ENCODE measurements at regions not wholly inside any gene's neighbourhood (a gene's known extent, or its start where the extent isn't known, plus 50 kb on each side); places are given as distances from the start of the nearest gene placed in this dataset.

DNA sequence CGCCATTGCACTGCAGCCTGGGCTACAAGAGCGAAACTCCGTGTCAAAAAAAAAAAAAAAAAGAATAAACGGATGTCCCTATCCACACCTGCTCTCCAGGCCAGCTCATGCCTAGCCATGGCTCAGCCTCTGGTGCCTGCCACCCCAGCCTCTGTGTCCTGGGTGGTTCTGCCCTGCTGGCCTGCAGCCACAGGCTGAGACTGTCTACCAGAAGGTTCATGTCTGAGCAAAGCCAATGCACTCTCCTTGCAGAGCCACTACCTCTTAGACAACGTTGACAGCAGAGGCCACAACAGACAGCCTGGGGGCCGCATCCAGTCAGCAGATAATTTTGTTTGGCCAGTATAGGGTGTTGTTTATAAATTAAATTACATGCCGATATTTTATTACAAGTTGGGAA lies 127.7 kb downstream of the ASB7 start:
- H3K4me1 ChIP-seq (ENCODE audit: insufficient read depth, low read length), result no peaks in the 10 kb centered on the region
- H3K27me3 ChIP-seq (ENCODE audit: insufficient read depth, low read length, poor library complexity), result peaks cover 4% of the 10 kb centered on the region
- no peak overlapping the region for H3K9ac ChIP-seq (ENCODE audit: low read depth, low read length)
- DNase-seq (no peak), ATAC-seq (ENCODE audit: insufficient read depth, low read depth) (no peak)
- no peaks in the 10 kb centered on the region for H4K20me1 ChIP-seq (ENCODE audit: insufficient read depth, low read length)
- H3K79me2 ChIP-seq (ENCODE audit: insufficient read depth, low read length), result no peaks in the 10 kb centered on the region
- no peak overlapping the region for H3K4me3 ChIP-seq (ENCODE audit: low read depth in 1 of 2, low read length in 2 of 2)
- H3K36me3 ChIP-seq (ENCODE audit: insufficient read depth, low read length), result no peaks in the 10 kb centered on the region
- no peaks in the 10 kb centered on the region for H3K9me3 ChIP-seq (ENCODE audit: insufficient read depth, low read length, severe bottlenecking)
- no peak overlapping the region for H2AFZ ChIP-seq (ENCODE audit: low read depth, low read length)
- no peak overlapping the region for H3K4me2 ChIP-seq (ENCODE audit: insufficient read depth, low read length)
- TF ChIP-seq EZH2 (IDR thresholded peaks at IDR 0.05; ENCODE audit: borderline replicate concordance, low read depth, low read length, severe bottlenecking), result no peak
- TF ChIP-seq CTCF (IDR thresholded peaks at IDR 0.05; ENCODE audit: borderline replicate concordance, extremely low read depth, low read length, poor library complexity, severe bottlenecking), result no peak
- no peak overlapping the region for H3K27ac ChIP-seq (ENCODE audit: low read length)

DNA sequence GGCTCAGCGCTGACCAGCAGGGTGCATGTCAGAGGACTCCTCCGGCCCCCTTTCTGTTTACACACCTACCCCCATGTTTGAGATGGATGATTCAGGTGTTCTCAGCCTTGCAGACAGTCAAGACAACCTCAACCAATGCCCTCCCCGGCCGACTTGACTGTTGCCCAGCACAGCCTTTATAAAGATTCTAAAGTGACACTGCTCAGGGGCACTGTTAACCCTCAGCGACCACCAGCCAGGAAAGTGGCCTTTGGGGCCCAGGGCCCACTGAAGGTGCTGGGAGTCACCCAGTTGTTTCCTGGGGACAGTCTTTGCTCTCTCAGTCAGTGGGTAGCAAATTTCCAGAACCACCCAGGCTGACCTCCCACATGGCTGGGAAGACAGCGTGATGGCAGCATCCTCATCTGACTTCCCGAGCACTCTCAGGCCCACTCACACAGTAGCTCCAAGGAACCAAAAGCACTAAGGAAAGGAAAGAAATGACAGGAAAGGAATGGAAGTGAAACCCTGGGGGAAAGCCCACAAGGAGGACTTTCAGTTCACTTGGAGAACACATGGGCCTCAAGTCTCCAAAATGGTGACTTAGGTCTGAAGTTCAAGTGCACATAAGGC lies 128.4 kb downstream of the ASB7 start:
- H3K4me1 ChIP-seq (ENCODE audit: insufficient read depth, low read length), result no peaks in the 10 kb centered on the region
- H2AFZ ChIP-seq (ENCODE audit: low read depth, low read length), result no peak overlapping the region
- TF ChIP-seq EZH2 (IDR thresholded peaks at IDR 0.05; ENCODE audit: borderline replicate concordance, low read depth, low read length, severe bottlenecking) (no peak), CTCF (IDR thresholded peaks at IDR 0.05; ENCODE audit: borderline replicate concordance, extremely low read depth, low read length, poor library complexity, severe bottlenecking) (no peak)
- no peaks in the 10 kb centered on the region for H3K36me3 ChIP-seq (ENCODE audit: insufficient read depth, low read length)
- no peaks in the 10 kb centered on the region for H3K9me3 ChIP-seq (ENCODE audit: insufficient read depth, low read length, severe bottlenecking)
- H3K27ac ChIP-seq (ENCODE audit: low read length), result no peak overlapping the region
- no peaks in the 10 kb centered on the region for H3K79me2 ChIP-seq (ENCODE audit: insufficient read depth, low read length)
- no peak overlapping the region for H3K9ac ChIP-seq (ENCODE audit: low read depth, low read length)
- no peak overlapping the region for H3K4me3 ChIP-seq (ENCODE audit: low read depth in 1 of 2, low read length in 2 of 2)
- ATAC-seq (ENCODE audit: insufficient read depth, low read depth) (no peak), DNase-seq (no peak)
- no peaks in the 10 kb centered on the region for H4K20me1 ChIP-seq (ENCODE audit: insufficient read depth, low read length)
- H3K4me2 ChIP-seq (ENCODE audit: insufficient read depth, low read length), result no peak overlapping the region
- peaks cover 4% of the 10 kb centered on the region for H3K27me3 ChIP-seq (ENCODE audit: insufficient read depth, low read length, poor library complexity)

GRCh38 chr15:100731267-100732152 lies 129.1 kb downstream of the ASB7 start:
- ATAC-seq (ENCODE audit: insufficient read depth, low read depth), result no peak

More at GRCh38 chr15:100731267-100732152, 129.1 kb downstream of the ASB7 start:
- no peaks in the 10 kb centered on the region for H3K36me3 ChIP-seq (ENCODE audit: insufficient read depth, low read length)
- peaks cover 4% of the 10 kb centered on the region for H3K27me3 ChIP-seq (ENCODE audit: insufficient read depth, low read length, poor library complexity)
- no peak overlapping the region for H3K9ac ChIP-seq (ENCODE audit: low read depth, low read length)
- H3K4me3 ChIP-seq (ENCODE audit: low read depth in 1 of 2, low read length in 2 of 2), result no peak overlapping the region
- no peaks in the 10 kb centered on the region for H3K9me3 ChIP-seq (ENCODE audit: insufficient read depth, low read length, severe bottlenecking)
- no peak for TF ChIP-seq CTCF (IDR thresholded peaks at IDR 0.05; ENCODE audit: borderline replicate concordance, extremely low read depth, low read length, poor library complexity, severe bottlenecking)
- H3K4me2 ChIP-seq (ENCODE audit: insufficient read depth, low read length), result no peak overlapping the region
- H3K79me2 ChIP-seq (ENCODE audit: insufficient read depth, low read length), result no peaks in the 10 kb centered on the region
- H4K20me1 ChIP-seq (ENCODE audit: insufficient read depth, low read length), result no peaks in the 10 kb centered on the region
- no peak for DNase-seq
- H2AFZ ChIP-seq (ENCODE audit: low read depth, low read length), result no peak overlapping the region
- H3K4me1 ChIP-seq (ENCODE audit: insufficient read depth, low read length), result no peaks in the 10 kb centered on the region
- H3K27ac ChIP-seq (ENCODE audit: low read length), result no peak overlapping the region
